GM23338 (cell line): ENCODE measurements at regions not wholly inside any gene's neighbourhood (a gene's known extent, or its start where the extent isn't known, plus 50 kb on each side); places are given as distances from the start of the nearest gene placed in this dataset.

ENCODE experiments used
- ATAC-seq: fragments of 200-7000 bp; cut with Tn5 transposase; 3 replicates; pipeline ENCODE4 v1.9.1; 2020
- DNase-seq: peaks from one replicate; pipeline ENCODE4 v3.0.0-alpha.2; 2015; ENCODE audit warnings: low spot score
- H2AFZ ChIP-seq: fragments of 200-600 bp; sonication (generic); 2 replicates; pipeline ENCODE4 v1.8.0; 2016; ENCODE audit warnings: antibody characterized with exemption, mild to moderate bottlenecking, moderate library complexity
- H3F3A ChIP-seq: fragments of 200-600 bp; sonication (generic); replicated peaks from 2 replicates; pipeline ENCODE4 v1.8.0; 2017; ENCODE audit warnings: antibody characterized with exemption, mixed run types, low read depth
- H3K27ac ChIP-seq: fragments of 200-600 bp; sonication (generic); 2 replicates; pipeline ENCODE4 v1.6.1; 2016; ENCODE audit warnings: low read depth
- H3K27me3 ChIP-seq: fragments of 200-600 bp; sonication (generic); 2 replicates; pipeline ENCODE4 v1.8.0; 2016; ENCODE audit warnings: mild to moderate bottlenecking, mixed run types, moderate library complexity; ENCODE audit not compliant: insufficient read depth
- H3K36me3 ChIP-seq: fragments of 200-600 bp; sonication (generic); 2 replicates; pipeline ENCODE4 v1.8.0; 2016; ENCODE audit warnings: mild to moderate bottlenecking; ENCODE audit not compliant: insufficient read depth
- H3K4me1 ChIP-seq: fragments of 200-600 bp; sonication (generic); 2 replicates; pipeline ENCODE4 v1.8.0; 2016; ENCODE audit warnings: mild to moderate bottlenecking, moderate library complexity; ENCODE audit not compliant: insufficient read depth
- H3K4me2 ChIP-seq: fragments of 200-600 bp; sonication (generic); 2 replicates; pipeline ENCODE4 v1.7.1; 2017; ENCODE audit warnings: mixed run types
- H3K4me3 ChIP-seq: fragments of 200-600 bp; sonication (generic); 2 replicates; pipeline ENCODE4 v1.6.1; 2016; ENCODE audit warnings: mixed run types
- H3K79me2 ChIP-seq: fragments of 200-600 bp; sonication (generic); replicated peaks from 2 replicates; pipeline ENCODE4 v1.8.0; 2017; ENCODE audit warnings: mild to moderate bottlenecking; ENCODE audit not compliant: insufficient read depth
- H3K9me2 ChIP-seq: fragments of 200-600 bp; sonication (generic); 2 replicates; pipeline ENCODE4 v1.8.0; 2017; ENCODE audit not compliant: insufficient read depth
- H4K20me1 ChIP-seq: fragments of 200-600 bp; sonication (generic); replicated peaks from 2 replicates; pipeline ENCODE4 v1.8.0; 2017; ENCODE audit warnings: mild to moderate bottlenecking; ENCODE audit not compliant: insufficient read depth
- H3K27ac Mint-ChIP-seq: 2 replicates; pipeline ENCODE4 v1.8.0; 2020; ENCODE audit warnings: inconsistent platforms, mild to moderate bottlenecking, moderate library complexity, mixed read lengths
- H3K27me3 Mint-ChIP-seq: 3 replicates; pipeline ENCODE4 v1.8.0; 2022; ENCODE audit warnings: low read depth, mild to moderate bottlenecking, moderate library complexity, mixed read lengths, inconsistent platforms; ENCODE audit not compliant: insufficient read depth, poor library complexity
- H3K36me3 Mint-ChIP-seq: 3 replicates; pipeline ENCODE4 v1.8.0; 2021; ENCODE audit warnings: low read depth, mild to moderate bottlenecking, inconsistent platforms, moderate library complexity, mixed read lengths
- H3K4me1 Mint-ChIP-seq: 3 replicates; pipeline ENCODE4 v1.8.0; 2020; ENCODE audit warnings: mild to moderate bottlenecking, inconsistent platforms, mixed read lengths
- H3K4me3 Mint-ChIP-seq: 3 replicates; pipeline ENCODE4 v1.8.0; 2021; ENCODE audit warnings: moderate library complexity, mild to moderate bottlenecking, inconsistent platforms, mixed read lengths
- H3K9me3 Mint-ChIP-seq: 3 replicates; pipeline ENCODE4 v1.8.0; 2020; ENCODE audit warnings: moderate library complexity, mild to moderate bottlenecking, inconsistent platforms, mixed read lengths
- CTCF ChIP-seq, 2 experiments: fragments of 200-600 bp in 1 of 2; sonication (generic) in 1 of 2; conservative IDR thresholded peaks; 2 replicates each; pipeline versions ENCODE4 v1.5.1 to v1.6.1; 2016 to 2017; ENCODE audit warnings: antibody characterized with exemption in 2 of 2, low read depth in 2 of 2, mild to moderate bottlenecking in 2 of 2, moderate library complexity in 1 of 2
- EZH2 ChIP-seq: fragments of 200-600 bp; sonication (generic); IDR thresholded peaks from one replicate; pipeline ENCODE4 v1.8.0; 2017; ENCODE audit warnings: antibody characterized with exemption, mild to moderate bottlenecking, low read depth; ENCODE audit not compliant: unreplicated experiment
- EZH2phosphoT487 ChIP-seq: fragments of 200-600 bp; sonication (generic); IDR thresholded peaks from one replicate; pipeline ENCODE4 v1.8.1; 2018; ENCODE audit warnings: antibody characterized with exemption; ENCODE audit not compliant: unreplicated experiment
- JUNB ChIP-seq: IDR thresholded peaks from one replicate; pipeline ENCODE4 v1.6.1; 2016; ENCODE audit warnings: antibody characterized with exemption; ENCODE audit not compliant: unreplicated experiment
- POLR2AphosphoS5 ChIP-seq: IDR thresholded peaks from 2 replicates; pipeline ENCODE4 v1.6.1; 2016; ENCODE audit warnings: antibody characterized with exemption, low read depth
- REST ChIP-seq: IDR thresholded peaks from one replicate; pipeline ENCODE4 v1.6.1; 2018; ENCODE audit warnings: antibody characterized with exemption; ENCODE audit not compliant: unreplicated experiment
- ZNF331 ChIP-seq: fragments of 250-450 bp; sonication (Bioruptor Pico); IDR thresholded peaks from 2 replicates; pipeline ENCODE4 v1.5.0; 2020; ENCODE audit warnings: low read depth, mild to moderate bottlenecking, moderate library complexity
- ZNF462 ChIP-seq: fragments of 250-450 bp; sonication (Bioruptor Pico); IDR thresholded peaks from 2 replicates; pipeline ENCODE4 v1.5.0; 2020; ENCODE audit warnings: mild to moderate bottlenecking, moderate library complexity

- no peak for TF ChIP-seq ZNF462
- TF ChIP-seq EZH2phosphoT487: no peak
- TF ChIP-seq POLR2AphosphoS5: no peak
- TF ChIP-seq JUNB: no peak
- TF ChIP-seq EZH2: no peak
- no peak for TF ChIP-seq REST
Observed at GRCh38 chr18:43606795-43607194, 329.5 kb upstream of the SYT4 start (continued).

GRCh38 chr18:43620936-43621335, 343.6 kb upstream of the SYT4 start:
- Histone ChIP-seq H3K27me3 (no peaks in the 10 kb centered on the region), H3K36me3 (no peaks in the 10 kb centered on the region), H3F3A (no peaks in the 10 kb centered on the region), H3K9me2 (no peaks in the 10 kb centered on the region), H3K4me3 (no peak overlapping the region), H3K79me2 (no peaks in the 10 kb centered on the region), H3K4me1 (no peaks in the 10 kb centered on the region), H2AFZ (no peak overlapping the region), H3K27ac (no peak overlapping the region), H3K4me2 (no peak overlapping the region), H4K20me1 (no peaks in the 10 kb centered on the region)
- Mint-ChIP-seq H3K36me3 (no peaks in the 10 kb centered on the region), H3K27ac (no peak overlapping the region), H3K4me1 (no peaks in the 10 kb centered on the region), H3K9me3 (no peaks in the 10 kb centered on the region), H3K4me3 (no peak overlapping the region), H3K27me3 (no peaks in the 10 kb centered on the region)
- peak; percentile 64 to 66 for TF ChIP-seq CTCF (conservative IDR thresholded peaks at IDR 0.05; ENCODE audit: low read depth in 2 of 2)
- no peak for TF ChIP-seq ZNF331 (CRISPR knock-in tag)
- no peak for TF ChIP-seq EZH2phosphoT487
- DNase-seq (peak; percentile 62), ATAC-seq (peak; percentile 57; the same call in 2 of the 3 replicates)
